Nephron (organoid): ENCODE measurements at regions not wholly inside any gene's neighbourhood (a gene's known extent, or its start where the extent isn't known, plus 50 kb on each side); places are given as distances from the start of the nearest gene placed in this dataset.

Experiments
- H3K27ac Mint-ChIP-seq, 3 experiments: 2 replicates each; pipeline ENCODE4 v1.8.0; 2020; ENCODE audit warnings: mixed read lengths in 3 of 3, mild to moderate bottlenecking in 2 of 3, moderate library complexity in 1 of 3
- H3K27me3 Mint-ChIP-seq: 2 replicates; pipeline ENCODE4 v1.8.0; 2021; ENCODE audit warnings: low read depth, mild to moderate bottlenecking, moderate library complexity, mixed read lengths
- H3K36me3 Mint-ChIP-seq: 2 replicates; pipeline ENCODE4 v1.8.0; 2020; ENCODE audit warnings: low read depth, mixed read lengths
- H3K4me1 Mint-ChIP-seq: 2 replicates; pipeline ENCODE4 v1.8.0; 2020; ENCODE audit warnings: mixed read lengths
- H3K4me3 Mint-ChIP-seq, 3 experiments: 2 replicates each; pipeline ENCODE4 v1.8.0; 2020; ENCODE audit warnings: mild to moderate bottlenecking in 3 of 3, mixed read lengths in 3 of 3, moderate library complexity in 2 of 3
- H3K9me3 Mint-ChIP-seq: 2 replicates; pipeline ENCODE4 v1.8.0; 2020; ENCODE audit warnings: mixed read lengths
- TF ChIP-seq, protein P1 (sequence below), 3 experiments: fragments of 200-600 bp; sonication (generic); IDR thresholded peaks; one replicate each; pipeline ENCODE4 v1.5.0; 2021; ENCODE audit warnings: antibody characterized with exemption in 3 of 3; ENCODE audit not compliant: unreplicated experiment in 3 of 3

DNA sequence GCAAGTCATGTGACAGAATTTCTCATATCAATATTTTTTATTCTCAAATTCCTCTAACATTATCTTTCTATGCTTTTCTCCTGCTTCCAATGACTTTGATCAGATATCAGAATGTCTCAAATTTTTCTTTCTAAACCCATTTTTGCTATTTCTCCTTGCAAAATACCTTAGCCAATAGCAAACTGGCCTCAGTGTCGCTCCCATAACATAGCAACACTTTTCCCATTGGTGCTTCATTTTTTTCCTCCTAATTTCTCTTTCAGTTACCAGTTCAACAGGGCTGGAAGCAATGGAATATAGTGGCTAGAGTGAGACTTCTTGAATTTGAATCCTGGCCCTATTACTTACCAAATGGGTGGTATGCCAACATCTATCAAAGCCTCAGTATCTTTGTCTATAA lies 1091.6 kb downstream of the C4orf33 start:
- Mint-ChIP-seq H3K27ac (no peak overlapping the region), H3K36me3 (no peaks in the 10 kb centered on the region), H3K9me3 (no peaks in the 10 kb centered on the region), H3K27me3 (no peaks in the 10 kb centered on the region), H3K4me3 (no peak overlapping the region), H3K4me1 (no peaks in the 10 kb centered on the region)
- TF ChIP-seq, protein P1, sequence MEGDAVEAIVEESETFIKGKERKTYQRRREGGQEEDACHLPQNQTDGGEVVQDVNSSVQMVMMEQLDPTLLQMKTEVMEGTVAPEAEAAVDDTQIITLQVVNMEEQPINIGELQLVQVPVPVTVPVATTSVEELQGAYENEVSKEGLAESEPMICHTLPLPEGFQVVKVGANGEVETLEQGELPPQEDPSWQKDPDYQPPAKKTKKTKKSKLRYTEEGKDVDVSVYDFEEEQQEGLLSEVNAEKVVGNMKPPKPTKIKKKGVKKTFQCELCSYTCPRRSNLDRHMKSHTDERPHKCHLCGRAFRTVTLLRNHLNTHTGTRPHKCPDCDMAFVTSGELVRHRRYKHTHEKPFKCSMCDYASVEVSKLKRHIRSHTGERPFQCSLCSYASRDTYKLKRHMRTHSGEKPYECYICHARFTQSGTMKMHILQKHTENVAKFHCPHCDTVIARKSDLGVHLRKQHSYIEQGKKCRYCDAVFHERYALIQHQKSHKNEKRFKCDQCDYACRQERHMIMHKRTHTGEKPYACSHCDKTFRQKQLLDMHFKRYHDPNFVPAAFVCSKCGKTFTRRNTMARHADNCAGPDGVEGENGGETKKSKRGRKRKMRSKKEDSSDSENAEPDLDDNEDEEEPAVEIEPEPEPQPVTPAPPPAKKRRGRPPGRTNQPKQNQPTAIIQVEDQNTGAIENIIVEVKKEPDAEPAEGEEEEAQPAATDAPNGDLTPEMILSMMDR (IDR thresholded peaks at IDR 0.05; ENCODE audit: unreplicated experiment in 3 of 3), result no peak

GRCh38 chr4:130192787-130193186 lies 1096.8 kb downstream of the C4orf33 start:
- no peaks in the 10 kb centered on the region for H3K27me3 Mint-ChIP-seq
- no peak overlapping the region for H3K27ac Mint-ChIP-seq
- no peaks in the 10 kb centered on the region for H3K9me3 Mint-ChIP-seq
- H3K4me1 Mint-ChIP-seq, result no peaks in the 10 kb centered on the region
- H3K4me3 Mint-ChIP-seq, result no peak overlapping the region
- TF ChIP-seq, protein P1 (IDR thresholded peaks at IDR 0.05; ENCODE audit: unreplicated experiment in 3 of 3), result no peak
- H3K36me3 Mint-ChIP-seq, result no peaks in the 10 kb centered on the region

- TF ChIP-seq, protein P1 (IDR thresholded peaks at IDR 0.05; ENCODE audit: unreplicated experiment in 3 of 3), result no peak
- Mint-ChIP-seq H3K4me1 (no peaks in the 10 kb centered on the region), H3K4me3 (no peak overlapping the region), H3K27ac (no peak overlapping the region), H3K9me3 (peaks cover 11% of the 10 kb centered on the region), H3K36me3 (no peaks in the 10 kb centered on the region), H3K27me3 (no peaks in the 10 kb centered on the region)
Measured at GRCh38 chr4:130197946-130198345, 1102.0 kb downstream of the C4orf33 start.

DNA sequence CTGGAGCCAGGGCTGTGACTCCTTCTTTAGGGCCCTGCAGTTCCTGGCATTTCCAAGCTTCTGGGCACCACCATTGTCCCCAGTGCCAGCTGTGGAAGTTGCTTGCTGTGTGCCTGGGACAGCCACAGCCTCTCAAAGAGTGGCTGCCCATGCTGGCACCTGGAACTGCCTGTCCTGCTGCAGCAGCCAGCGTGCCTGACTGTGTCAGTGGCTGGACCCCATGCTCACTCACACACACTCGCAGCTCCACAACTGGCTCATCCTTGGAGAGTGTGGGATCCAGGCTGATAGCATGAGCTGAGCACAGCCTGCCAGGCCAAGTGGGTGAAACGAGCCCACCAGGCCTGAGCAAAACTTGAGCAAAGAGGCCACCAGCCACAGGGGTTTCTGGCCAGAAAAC lies 1107.6 kb downstream of the C4orf33 start:
- Mint-ChIP-seq H3K4me3 (no peak overlapping the region), H3K27ac (no peak overlapping the region), H3K36me3 (no peaks in the 10 kb centered on the region), H3K9me3 (peaks cover 21% of the 10 kb centered on the region), H3K27me3 (no peaks in the 10 kb centered on the region), H3K4me1 (no peaks in the 10 kb centered on the region)
- TF ChIP-seq, protein P1 (IDR thresholded peaks at IDR 0.05; ENCODE audit: unreplicated experiment in 3 of 3), result no peak

GRCh38 chr4:130210864-130211263 lies 1114.9 kb downstream of the C4orf33 start:
- Mint-ChIP-seq H3K4me1 (no peaks in the 10 kb centered on the region), H3K9me3 (peaks cover 3% of the 10 kb centered on the region), H3K4me3 (no peak overlapping the region), H3K36me3 (no peaks in the 10 kb centered on the region), H3K27ac (no peak overlapping the region), H3K27me3 (no peaks in the 10 kb centered on the region)
- TF ChIP-seq, protein P1 (IDR thresholded peaks at IDR 0.05; ENCODE audit: unreplicated experiment in 3 of 3), result no peak

GRCh38 chr4:130214268-130214667 lies 1118.3 kb downstream of the C4orf33 start:
- no peak overlapping the region for H3K27ac Mint-ChIP-seq
- no peaks in the 10 kb centered on the region for H3K9me3 Mint-ChIP-seq
- no peaks in the 10 kb centered on the region for H3K4me1 Mint-ChIP-seq
- H3K27me3 Mint-ChIP-seq, result no peaks in the 10 kb centered on the region
- no peaks in the 10 kb centered on the region for H3K36me3 Mint-ChIP-seq
- TF ChIP-seq, protein P1 (IDR thresholded peaks at IDR 0.05; ENCODE audit: unreplicated experiment in 3 of 3), result no peak
- H3K4me3 Mint-ChIP-seq, result no peak overlapping the region
